Activated B cell treated with CpG ODN at 0.5 μM for 24 hours (primary cell): ENCODE measurements at regions not wholly inside any gene's neighbourhood (a gene's known extent, or its start where the extent isn't known, plus 50 kb on each side); places are given as distances from the start of the nearest gene placed in this dataset.

Experiments
- ATAC-seq: fragments of 200-7000 bp; cut with Tn5 transposase; one replicate; pipeline ENCODE4 v1.10.0; 2021; ENCODE audit warnings: low read depth, mild to moderate bottlenecking, moderate library complexity
- CTCF ChIA-PET: fragments of 350-600 bp; sonication (Branson Sonifier 250); formaldehyde crosslinking; loops from one replicate; lab custom pipeline; 2021; ENCODE audit warnings: antibody characterized with exemption; lab: Charles Lee
- POLR2A ChIA-PET: fragments of 350-600 bp; sonication (Branson Sonifier 250); formaldehyde crosslinking; loops from one replicate; lab custom pipeline; 2021; ENCODE audit warnings: antibody characterized with exemption; lab: Charles Lee
- DNase-seq: peaks from one replicate; pipeline ENCODE4 v3.0.0; 2022
- H3K27ac Mint-ChIP-seq: one replicate; pipeline ENCODE4 v1.8.0; 2020; ENCODE audit warnings: mixed read lengths
- H3K27me3 Mint-ChIP-seq: one replicate; pipeline ENCODE4 v1.8.0; 2021; ENCODE audit warnings: mixed read lengths
- H3K36me3 Mint-ChIP-seq: one replicate; pipeline ENCODE4 v1.8.0; 2021; ENCODE audit warnings: low read depth, mixed read lengths
- H3K4me1 Mint-ChIP-seq: one replicate; pipeline ENCODE4 v1.8.0; 2021; ENCODE audit warnings: mixed read lengths
- H3K4me3 Mint-ChIP-seq: one replicate; pipeline ENCODE4 v1.8.0; 2020; ENCODE audit warnings: mild to moderate bottlenecking, mixed read lengths
- H3K9me3 Mint-ChIP-seq: one replicate; pipeline ENCODE4 v1.8.0; 2020; ENCODE audit warnings: mixed read lengths
- intact Hi-C: fragments of 100-400 bp; cut with micrococcal nuclease; formaldehyde crosslinking; loops from one replicate; pipeline ENCODE4 v1.15.1; 2024
- TF ChIP-seq, protein P1 (sequence below): fragments of 200-600 bp; IDR thresholded peaks from one replicate; pipeline ENCODE4 v1.8.0; 2022; ENCODE audit warnings: antibody characterized with exemption, mild to moderate bottlenecking

DNA sequence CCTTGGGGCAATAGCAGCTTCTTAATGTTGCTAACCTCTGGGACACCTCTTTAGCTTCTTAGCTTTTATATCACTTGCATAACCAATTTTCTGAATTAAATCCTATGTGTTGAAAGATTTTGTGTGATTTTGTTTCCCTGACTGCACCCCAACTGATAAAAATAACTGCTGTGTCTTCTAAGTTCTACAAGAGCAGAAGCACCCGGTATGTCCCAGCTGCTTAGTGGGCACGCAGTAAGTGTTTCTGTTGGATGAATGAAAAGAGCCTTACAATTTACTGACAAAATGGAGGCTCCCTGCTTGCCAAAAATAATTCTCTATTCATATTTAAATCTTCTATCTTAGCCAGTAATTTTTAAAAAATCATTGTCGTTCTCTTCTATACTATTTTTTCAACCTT lies 53.1 kb upstream of the GALNT5 start:
- intact Hi-C loops = no loop called here
- Mint-ChIP-seq H3K9me3 (no peaks in the 10 kb centered on the region), H3K27me3 (no peaks in the 10 kb centered on the region), H3K4me3 (no peak overlapping the region), H3K27ac (no peak overlapping the region), H3K36me3 (no peaks in the 10 kb centered on the region), H3K4me1 (no peaks in the 10 kb centered on the region)
- CTCF ChIA-PET = no interaction called here
- ATAC-seq (no peak), DNase-seq (no peak)
- TF ChIP-seq, protein P1, sequence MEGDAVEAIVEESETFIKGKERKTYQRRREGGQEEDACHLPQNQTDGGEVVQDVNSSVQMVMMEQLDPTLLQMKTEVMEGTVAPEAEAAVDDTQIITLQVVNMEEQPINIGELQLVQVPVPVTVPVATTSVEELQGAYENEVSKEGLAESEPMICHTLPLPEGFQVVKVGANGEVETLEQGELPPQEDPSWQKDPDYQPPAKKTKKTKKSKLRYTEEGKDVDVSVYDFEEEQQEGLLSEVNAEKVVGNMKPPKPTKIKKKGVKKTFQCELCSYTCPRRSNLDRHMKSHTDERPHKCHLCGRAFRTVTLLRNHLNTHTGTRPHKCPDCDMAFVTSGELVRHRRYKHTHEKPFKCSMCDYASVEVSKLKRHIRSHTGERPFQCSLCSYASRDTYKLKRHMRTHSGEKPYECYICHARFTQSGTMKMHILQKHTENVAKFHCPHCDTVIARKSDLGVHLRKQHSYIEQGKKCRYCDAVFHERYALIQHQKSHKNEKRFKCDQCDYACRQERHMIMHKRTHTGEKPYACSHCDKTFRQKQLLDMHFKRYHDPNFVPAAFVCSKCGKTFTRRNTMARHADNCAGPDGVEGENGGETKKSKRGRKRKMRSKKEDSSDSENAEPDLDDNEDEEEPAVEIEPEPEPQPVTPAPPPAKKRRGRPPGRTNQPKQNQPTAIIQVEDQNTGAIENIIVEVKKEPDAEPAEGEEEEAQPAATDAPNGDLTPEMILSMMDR = no peak
- POLR2A ChIA-PET = no interaction called here

DNA sequence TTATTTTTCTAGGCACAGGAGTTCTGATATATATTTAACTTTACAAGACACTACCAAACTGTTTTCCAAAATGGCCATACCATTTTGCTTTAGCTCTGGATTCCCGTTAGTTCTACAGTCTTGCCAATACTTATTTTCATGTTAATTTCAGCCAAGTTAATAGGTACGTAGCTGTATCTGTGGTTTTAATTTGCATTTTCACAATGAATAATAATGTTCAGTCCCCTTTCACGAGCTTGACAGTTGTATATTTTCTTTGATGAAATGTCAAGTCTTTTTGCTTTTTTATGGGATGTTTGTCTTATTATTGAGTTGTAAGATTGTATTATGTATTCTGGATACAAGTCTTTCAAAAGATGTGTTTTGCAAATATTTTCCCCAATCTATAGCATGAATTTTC lies 50.6 kb upstream of the GALNT5 start:
- no peak overlapping the region for H3K27ac Mint-ChIP-seq
- CTCF ChIA-PET = no interaction called here
- H3K27me3 Mint-ChIP-seq = peaks cover 5% of the 10 kb centered on the region
- H3K9me3 Mint-ChIP-seq = no peaks in the 10 kb centered on the region
- H3K4me3 Mint-ChIP-seq = no peak overlapping the region
- H3K4me1 Mint-ChIP-seq = no peaks in the 10 kb centered on the region
- ATAC-seq = no peak
- DNase-seq = no peak
- POLR2A ChIA-PET = no interaction called here
- intact Hi-C loops = no loop called here
- no peaks in the 10 kb centered on the region for H3K36me3 Mint-ChIP-seq
- TF ChIP-seq, protein P1 = no peak
